ENCODE measurements at regions not wholly inside any gene's neighbourhood (a gene's known extent, or its start where the extent isn't known, plus 50 kb on each side); places are given as distances from the start of the nearest gene placed in this dataset.

DNA sequence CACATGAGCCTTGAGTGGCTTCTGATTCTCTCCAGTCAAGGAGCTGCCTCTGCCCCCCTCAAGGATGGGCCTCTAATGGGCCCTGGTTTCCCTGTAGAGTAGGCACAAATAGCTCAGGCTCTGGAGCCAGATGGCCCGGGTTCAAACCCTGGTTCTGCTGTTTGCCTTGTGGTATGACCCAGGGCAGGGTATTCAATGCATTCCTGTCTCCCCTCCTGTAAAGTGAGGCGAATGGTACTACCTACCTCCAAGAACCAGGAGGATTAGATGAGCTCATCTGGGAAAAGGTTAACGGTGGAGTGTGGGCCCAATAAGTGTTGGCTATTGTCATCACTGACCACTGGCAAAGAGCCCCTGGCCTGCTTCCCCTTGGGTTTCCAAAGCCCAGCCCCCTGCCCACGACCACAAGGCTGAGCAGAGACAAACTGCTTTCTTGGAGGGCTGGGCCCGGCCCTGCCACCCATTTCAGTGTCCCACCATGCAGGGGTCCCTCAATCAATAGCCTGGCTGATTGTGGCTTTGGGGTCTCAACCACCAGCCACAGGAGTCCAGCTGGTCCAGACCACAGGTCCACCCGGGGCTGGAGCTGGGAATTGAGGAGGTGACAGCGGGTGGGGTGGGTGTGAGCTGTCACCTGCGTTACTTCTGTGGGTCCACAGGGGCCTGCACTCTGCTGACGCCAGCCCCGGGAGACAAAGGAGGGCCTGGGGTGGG lies 115.6 kb upstream of the RUNX3 start:
- no peak overlapping the region for H3K27ac ChIP-seq
- H3K9me3 ChIP-seq = peaks cover 0 to 5% (median 0%) of the 10 kb centered on the region in 12 donors
- ATAC-seq = no peak
- TF ChIP-seq POLR2A (IDR thresholded peaks at IDR 0.05) = no peak
- TF ChIP-seq, protein P1, sequence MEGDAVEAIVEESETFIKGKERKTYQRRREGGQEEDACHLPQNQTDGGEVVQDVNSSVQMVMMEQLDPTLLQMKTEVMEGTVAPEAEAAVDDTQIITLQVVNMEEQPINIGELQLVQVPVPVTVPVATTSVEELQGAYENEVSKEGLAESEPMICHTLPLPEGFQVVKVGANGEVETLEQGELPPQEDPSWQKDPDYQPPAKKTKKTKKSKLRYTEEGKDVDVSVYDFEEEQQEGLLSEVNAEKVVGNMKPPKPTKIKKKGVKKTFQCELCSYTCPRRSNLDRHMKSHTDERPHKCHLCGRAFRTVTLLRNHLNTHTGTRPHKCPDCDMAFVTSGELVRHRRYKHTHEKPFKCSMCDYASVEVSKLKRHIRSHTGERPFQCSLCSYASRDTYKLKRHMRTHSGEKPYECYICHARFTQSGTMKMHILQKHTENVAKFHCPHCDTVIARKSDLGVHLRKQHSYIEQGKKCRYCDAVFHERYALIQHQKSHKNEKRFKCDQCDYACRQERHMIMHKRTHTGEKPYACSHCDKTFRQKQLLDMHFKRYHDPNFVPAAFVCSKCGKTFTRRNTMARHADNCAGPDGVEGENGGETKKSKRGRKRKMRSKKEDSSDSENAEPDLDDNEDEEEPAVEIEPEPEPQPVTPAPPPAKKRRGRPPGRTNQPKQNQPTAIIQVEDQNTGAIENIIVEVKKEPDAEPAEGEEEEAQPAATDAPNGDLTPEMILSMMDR (IDR thresholded peaks at IDR 0.05) = no peak
- intact Hi-C loops (cut with DNase I) = no loop called here
- 74 to 82% (median 80%) methylated on average over 4 to 10 of the region's 10 CpGs for WGBS, 4 donors
- H3K27me3 ChIP-seq = peaks cover 0 to 17% (median 0%) of the 10 kb centered on the region in 9 donors
- peaks cover 0 to 12% (median 0%) of the 10 kb centered on the region in 12 donors for H3K4me1 ChIP-seq
- H3K4me3 ChIP-seq = no peak overlapping the region
- no peak for DNase-seq
- no peaks in the 10 kb centered on the region for H3K36me3 ChIP-seq

DNA sequence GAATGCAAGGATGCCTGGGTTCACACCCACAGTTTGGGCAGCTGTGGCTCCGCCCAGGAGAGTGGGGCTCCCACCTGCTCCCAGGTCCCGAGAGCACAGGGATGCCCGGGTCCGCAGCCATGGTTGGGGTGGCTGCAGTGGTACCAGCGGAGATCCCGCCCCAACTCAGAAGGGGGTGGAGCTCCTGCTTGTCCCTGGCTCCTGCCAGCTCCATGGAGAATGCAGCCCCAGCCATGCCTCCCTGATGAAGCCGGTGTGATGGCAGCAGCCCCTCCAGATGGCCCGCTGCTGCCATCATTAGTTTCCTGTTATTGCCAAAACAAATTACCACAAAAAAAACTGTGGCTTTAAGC lies 113.1 kb upstream of the RUNX3 start:
- no peak overlapping the region for H3K4me3 ChIP-seq

DNA sequence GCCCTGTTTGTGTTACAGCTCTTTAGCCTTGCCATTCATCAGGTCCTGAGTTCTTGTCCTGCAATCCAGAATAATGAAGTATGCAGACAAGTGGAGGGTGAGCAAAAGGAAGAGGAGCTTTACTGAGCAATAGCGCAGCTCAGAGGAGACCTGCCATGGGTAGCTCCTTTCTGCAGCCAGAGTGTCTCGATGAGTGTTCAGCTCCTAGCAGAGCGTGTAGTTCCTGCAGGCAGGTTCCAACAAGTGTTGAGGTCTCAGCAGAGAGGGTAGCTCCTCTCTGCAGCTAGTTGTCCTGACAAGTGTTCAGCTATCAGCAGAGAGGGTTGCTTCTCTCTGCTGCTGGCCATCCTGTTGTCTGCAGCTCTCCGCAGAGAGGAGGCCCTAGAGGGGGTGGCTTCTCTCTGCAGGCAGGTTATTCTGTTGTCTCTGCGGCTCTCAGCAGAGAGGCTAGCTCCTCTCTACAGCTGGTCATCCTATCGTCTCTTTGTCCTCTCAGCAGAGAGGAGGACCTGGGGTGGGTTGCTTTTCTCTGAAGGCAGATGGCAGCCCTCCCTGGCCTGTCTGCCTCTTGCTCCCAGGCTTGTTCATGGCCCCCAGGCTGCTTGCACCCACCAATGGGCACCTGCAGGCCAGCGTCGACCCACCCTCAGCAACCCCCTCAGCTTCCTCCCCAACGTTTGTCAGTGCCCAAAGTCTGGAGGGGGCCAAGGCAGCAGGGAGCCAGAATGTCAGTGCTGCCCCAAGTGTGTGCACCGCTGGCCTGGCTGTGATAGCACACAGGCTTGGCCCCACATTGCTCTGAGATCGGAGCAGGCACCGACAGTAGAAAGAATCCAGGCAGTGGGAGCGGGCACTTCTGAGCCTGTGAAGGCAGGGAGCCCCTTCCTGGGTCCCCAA lies 112.5 kb upstream of the RUNX3 start:
- no peaks in the 10 kb centered on the region for H3K4me1 ChIP-seq
- no peak for TF ChIP-seq POLR2A (IDR thresholded peaks at IDR 0.05)
- TF ChIP-seq, protein P1 (IDR thresholded peaks at IDR 0.05) = no peak
- no peaks in the 10 kb centered on the region for H3K36me3 ChIP-seq
- no peak overlapping the region for H3K4me3 ChIP-seq
- intact Hi-C loops (cut with DNase I) = no loop called here
- H3K27ac ChIP-seq = no peak overlapping the region
- WGBS, 4 donors = 60 to 71% (median 64%) methylated on average over 10 to 13 of the region's 13 CpGs
- H3K9me3 ChIP-seq = peaks cover 0 to 5% (median 0%) of the 10 kb centered on the region in 12 donors
- H3K27me3 ChIP-seq = peaks cover 0 to 20% (median 3%) of the 10 kb centered on the region in 9 donors
- ATAC-seq (no peak), DNase-seq (peak in 1 of 5 donors; percentile 44)

More for the DNA sequence above, 113.1 kb upstream of the RUNX3 start:
- 77 to 98% (median 87%) methylated on average over 6 to 8 of the region's 8 CpGs for WGBS, 4 donors
- no peak for TF ChIP-seq POLR2A (IDR thresholded peaks at IDR 0.05)
- TF ChIP-seq, protein P1 (IDR thresholded peaks at IDR 0.05) = no peak
- Histone ChIP-seq H3K27ac (no peak overlapping the region), H3K4me1 (no peaks in the 10 kb centered on the region), H3K36me3 (no peaks in the 10 kb centered on the region), H3K27me3 (peaks cover 0 to 20% (median 3%) of the 10 kb centered on the region in 9 donors), H3K9me3 (peaks cover 0 to 5% (median 0%) of the 10 kb centered on the region in 12 donors)
- intact Hi-C loops (cut with DNase I) = no loop called here
- DNase-seq = no peak
- ATAC-seq = no peak

DNA sequence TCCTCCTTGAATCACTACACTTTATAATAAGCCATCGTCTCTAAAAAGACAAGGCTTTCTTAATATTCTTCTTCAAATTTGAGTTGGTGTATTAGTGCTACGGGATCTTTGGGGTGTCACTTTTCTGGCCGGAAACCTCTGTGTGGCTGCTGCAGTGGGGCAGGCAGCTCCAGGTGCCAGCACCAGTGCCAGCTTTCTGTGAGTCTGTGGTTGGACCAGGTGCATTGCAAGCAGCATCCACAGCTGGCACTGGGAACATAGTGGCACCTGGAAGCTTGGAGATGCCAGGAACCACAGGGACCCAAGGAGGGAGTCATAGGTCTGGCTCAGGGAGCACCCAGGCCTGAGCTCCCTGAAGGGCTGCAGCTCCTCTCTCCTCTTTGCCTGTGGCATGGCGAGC lies 111.8 kb upstream of the RUNX3 start:
- ATAC-seq (no peak), DNase-seq (peak in 1 of 5 donors; percentile 34)
- Histone ChIP-seq H3K36me3 (no peaks in the 10 kb centered on the region), H3K27ac (no peak overlapping the region), H3K9me3 (peaks cover 0 to 5% (median 0%) of the 10 kb centered on the region in 12 donors), H3K27me3 (peaks cover 0 to 20% (median 3%) of the 10 kb centered on the region in 9 donors), H3K4me1 (peaks cover 0 to 6% (median 0%) of the 10 kb centered on the region in 12 donors), H3K4me3 (no peak overlapping the region)
- WGBS, 4 donors = 64 to 83% (median 74%) methylated on average over 4 of the region's 4 CpGs
- intact Hi-C loops (cut with DNase I) = no loop called here
- no peak for TF ChIP-seq POLR2A (IDR thresholded peaks at IDR 0.05)
- TF ChIP-seq, protein P1 (IDR thresholded peaks at IDR 0.05) = no peak
